HepG2 (cell line): ENCODE measurements at regions not wholly inside any gene's neighbourhood (a gene's known extent, or its start where the extent isn't known, plus 50 kb on each side); places are given as distances from the start of the nearest gene placed in this dataset.
A peak's percentile ranks its signal among the peaks of the same experiment; 100 is the strongest.

Experiments used
- ARID2 ChIP-seq: sonication (generic); formaldehyde crosslinking; IDR thresholded peaks from 2 replicates; pipeline ENCODE4 v1.8.1; 2022; ENCODE audit warnings: mild to moderate bottlenecking, missing genetic modification reagents, borderline replicate concordance
- ATF2 ChIP-seq: sonication (generic); formaldehyde crosslinking; IDR thresholded peaks from 2 replicates; pipeline ENCODE4 v1.4.0; 2020; ENCODE audit warnings: missing genetic modification reagents
- HMGXB3 ChIP-seq: sonication (generic); formaldehyde crosslinking; IDR thresholded peaks from 2 replicates; pipeline ENCODE4 v1.4.0; 2020; ENCODE audit warnings: missing genetic modification reagents, borderline replicate concordance
- MED13 ChIP-seq: sonication (generic); formaldehyde crosslinking; IDR thresholded peaks from 2 replicates; pipeline ENCODE4 v1.5.0; 2020; ENCODE audit warnings: missing genetic modification reagents
- NR2F1 ChIP-seq, 2 experiments: fragments of 450-650 bp in 1 of 2; formaldehyde crosslinking in 1 of 2; IDR thresholded peaks; 2 replicates each; pipeline versions ENCODE4 v1.5.0 to v1.6.1; 2016 to 2020; ENCODE audit warnings: mild to moderate bottlenecking in 1 of 2, missing compliant biosample characterization in 1 of 2, missing genetic modification reagents in 1 of 2, moderate library complexity in 1 of 2
- RERE ChIP-seq: IDR thresholded peaks from 2 replicates; pipeline ENCODE4 v1.6.1; 2016; ENCODE audit warnings: low read depth, missing genetic modification reagents, missing compliant biosample characterization
- SNAI1 ChIP-seq: sonication (generic); formaldehyde crosslinking; IDR thresholded peaks from 2 replicates; pipeline ENCODE4 v1.5.0; 2020; ENCODE audit warnings: mild to moderate bottlenecking, missing genetic modification reagents, borderline replicate concordance
- SNAPC5 ChIP-seq: sonication (generic); formaldehyde crosslinking; IDR thresholded peaks from 2 replicates; pipeline ENCODE4 v1.8.1; 2023; ENCODE audit warnings: mild to moderate bottlenecking, missing genetic modification reagents, borderline replicate concordance
- SRY ChIP-seq: sonication (generic); formaldehyde crosslinking; IDR thresholded peaks from 2 replicates; pipeline ENCODE4 v1.8.0; 2022; ENCODE audit warnings: mild to moderate bottlenecking, missing genetic modification reagents
- TEAD2 ChIP-seq: sonication (generic); formaldehyde crosslinking; IDR thresholded peaks from 2 replicates; pipeline ENCODE4 v1.9.0; 2021; ENCODE audit warnings: missing genetic modification reagents
- ZBTB20 ChIP-seq: sonication (generic); formaldehyde crosslinking; IDR thresholded peaks from 2 replicates; pipeline ENCODE4 v1.8.1; 2023; ENCODE audit warnings: missing genetic modification reagents, low read depth, mild to moderate bottlenecking, borderline replicate concordance
- ZNF12 ChIP-seq: sonication (generic); formaldehyde crosslinking; IDR thresholded peaks from 2 replicates; pipeline ENCODE4 v1.5.0; 2020; ENCODE audit warnings: missing genetic modification reagents
- ZNF235 ChIP-seq: sonication (generic); formaldehyde crosslinking; IDR thresholded peaks from 2 replicates; pipeline ENCODE4 v1.8.1; 2023; ENCODE audit warnings: mild to moderate bottlenecking, missing genetic modification reagents, borderline replicate concordance
- ZNF362 ChIP-seq: sonication (generic); formaldehyde crosslinking; IDR thresholded peaks from 2 replicates; pipeline ENCODE4 v1.4.0; 2020; ENCODE audit warnings: missing genetic modification reagents, mild to moderate bottlenecking, borderline replicate concordance
- ZNF430 ChIP-seq: sonication (generic); formaldehyde crosslinking; IDR thresholded peaks from 2 replicates; pipeline ENCODE4 v1.9.0; 2021; ENCODE audit warnings: mild to moderate bottlenecking, missing genetic modification reagents

GRCh38 chr4:68732653-68733466 lies 62.4 kb upstream of the UGT2B15 start (continued):
- TF ChIP-seq HMGXB3 (CRISPR knock-in tag) (peak; percentile 56; the same call in 1 of the 2 replicates), NR2F1 (CRISPR knock-in tag; IDR thresholded peaks at IDR 0.05) (0 out of 4 replicates have a peak, but pooled peaks of 1 of the 2 experiments have one; percentile 9), ZBTB20 (CRISPR knock-in tag) (peak; percentile 84; the same call in 1 of the 2 replicates), ATF2 (peak; percentile 83), ZNF235 (no peak), ARID2 (CRISPR knock-in tag) (no peak), SRY (no peak), ZNF362 (CRISPR knock-in tag) (peak; percentile 97), ZNF430 (CRISPR knock-in tag) (no peak), TEAD2 (CRISPR knock-in tag) (no peak), SNAPC5 (no peak), RERE (CRISPR knock-in tag) (peak; percentile 73), SNAI1 (CRISPR knock-in tag) (peak; percentile 94; the same call in 1 of the 2 replicates), ZNF12 (CRISPR knock-in tag) (peak; percentile 68; the same call in 1 of the 2 replicates), MED13 (CRISPR knock-in tag) (peak; percentile 98; the same call in 1 of the 2 replicates)
